A673 (cell line): ENCODE measurements at regions not wholly inside any gene's neighbourhood (a gene's known extent, or its start where the extent isn't known, plus 50 kb on each side); places are given as distances from the start of the nearest gene placed in this dataset.

Experiments used
- BruUV-seq: library from RNA; stranded (reverse); fragments of 400-500 nt; replicated peaks from 2 replicates; lab custom pipeline; 2021; lab: Mats Ljungman, UMichigan
- CTCF ChIA-PET: fragments of 300-600 bp; sonication (Branson Sonifier 250); formaldehyde crosslinking; loops from one replicate; lab custom pipeline; 2022; ENCODE audit warnings: antibody characterized with exemption; lab: Charles Lee
- POLR2A ChIA-PET: fragments of 300-600 bp; sonication (Branson Sonifier 250); formaldehyde crosslinking; loops from one replicate; lab custom pipeline; 2022; ENCODE audit warnings: antibody characterized with exemption; ENCODE audit not compliant: low non-redundant PET; lab: Charles Lee
- DNase-seq: peaks from one replicate; pipeline ENCODE4 v3.0.0-alpha.2; 2015; ENCODE audit warnings: low spot score
- H3K27ac ChIP-seq: fragments of 200-600 bp; sonication (generic); 2 replicates; pipeline ENCODE4 v1.5.1; 2016; ENCODE audit warnings: mixed run types, low read depth, mild to moderate bottlenecking, mixed read lengths, antibody characterized with exemption, low read length; ENCODE audit not compliant: poor library complexity, severe bottlenecking
- H3K27me3 ChIP-seq: fragments of 200-600 bp; sonication (generic); replicated peaks from 2 replicates; pipeline ENCODE4 v1.6.1; 2017; ENCODE audit warnings: mixed run types, low read depth, mild to moderate bottlenecking, mixed read lengths, antibody characterized with exemption, low read length; ENCODE audit not compliant: insufficient read depth, poor library complexity
- H3K36me3 ChIP-seq: fragments of 200-600 bp; sonication (generic); 2 replicates; pipeline ENCODE4 v1.6.1; 2016; ENCODE audit warnings: mixed run types, mild to moderate bottlenecking, mixed read lengths, antibody characterized with exemption, low read length; ENCODE audit not compliant: insufficient read depth, poor library complexity, severe bottlenecking
- H3K4me1 ChIP-seq: fragments of 200-600 bp; sonication (generic); 2 replicates; pipeline ENCODE4 v1.6.1; 2017; ENCODE audit warnings: mixed run types, mild to moderate bottlenecking, mixed read lengths, antibody characterized with exemption, low read length; ENCODE audit not compliant: insufficient read depth, poor library complexity, severe bottlenecking
- H3K4me3 ChIP-seq: fragments of 200-600 bp; sonication (generic); 2 replicates; pipeline ENCODE4 v1.5.1; 2016; ENCODE audit warnings: low read depth, mixed run types, mild to moderate bottlenecking, mixed read lengths, low read length; ENCODE audit not compliant: poor library complexity, severe bottlenecking
- H3K9me3 ChIP-seq: fragments of 200-600 bp; sonication (generic); 2 replicates; pipeline ENCODE4 v1.6.1; 2016; ENCODE audit warnings: mixed run types, low read depth, mild to moderate bottlenecking, mixed read lengths, antibody characterized with exemption, low read length; ENCODE audit not compliant: poor library complexity, severe bottlenecking
- CTCF ChIP-seq: fragments of 300-800, 200-600 bp; sonication (generic); conservative IDR thresholded peaks from 2 replicates; pipeline ENCODE4 v1.5.1; 2017; ENCODE audit warnings: low read depth, mild to moderate bottlenecking, antibody characterized with exemption, low read length, moderate library complexity, mixed read lengths
- EZH2 ChIP-seq: fragments of 200-600 bp; sonication (generic); IDR thresholded peaks from 2 replicates; pipeline ENCODE4 v1.6.1; 2017; ENCODE audit warnings: borderline replicate concordance, low read depth, mild to moderate bottlenecking, mixed read lengths, antibody characterized with exemption, low read length; ENCODE audit not compliant: poor library complexity, severe bottlenecking
- intact Hi-C: fragments of 100-400 bp; cut with micrococcal nuclease; formaldehyde crosslinking; loops from one replicate; pipeline ENCODE4 v1.10.0; 2022; ENCODE audit not compliant: unreplicated experiment

GRCh38 chr5:54693936-54694657 is 176.5 kb downstream of the SNX18 start:
- H3K27me3 ChIP-seq = no peaks in the 10 kb centered on the region
- CTCF ChIA-PET = no interaction called here
- peaks cover 34% of the 10 kb centered on the region for H3K4me1 ChIP-seq
- TF ChIP-seq EZH2 = no peak
- no peak for TF ChIP-seq CTCF
- H3K4me3 ChIP-seq = no peak overlapping the region
- no peaks in the 10 kb centered on the region for H3K9me3 ChIP-seq
- POLR2A ChIA-PET = no interaction called here
- H3K36me3 ChIP-seq = no peaks in the 10 kb centered on the region
- H3K27ac ChIP-seq = no peak overlapping the region
- intact Hi-C loops = no loop called here
- DNase-seq = no peak
- no TSS peak for BruUV-seq

GRCh38 chr5:54692631-54693030 is 175.1 kb downstream of the SNX18 start:
- intact Hi-C loops = no loop called here
- Histone ChIP-seq H3K9me3 (no peaks in the 10 kb centered on the region), H3K27ac (no peak overlapping the region), H3K27me3 (no peaks in the 10 kb centered on the region), H3K4me1 (peaks cover 29% of the 10 kb centered on the region), H3K4me3 (no peak overlapping the region), H3K36me3 (no peaks in the 10 kb centered on the region)
- no TSS peak for BruUV-seq
- ChIA-PET CTCF (no interaction called here), POLR2A (no interaction called here)
- DNase-seq = no peak
- no peak for TF ChIP-seq CTCF
- no peak for TF ChIP-seq EZH2

- ChIA-PET POLR2A (no interaction called here), CTCF (no interaction called here)
- no peak for TF ChIP-seq EZH2
- TF ChIP-seq CTCF = no peak
- H3K36me3 ChIP-seq = no peaks in the 10 kb centered on the region
- no peak for DNase-seq
- H3K4me1 ChIP-seq = peaks cover 20% of the 10 kb centered on the region
- no TSS peak for BruUV-seq
- peaks cover 5% of the 10 kb centered on the region for H3K9me3 ChIP-seq
- H3K27ac ChIP-seq = no peak overlapping the region
- H3K4me3 ChIP-seq = no peak overlapping the region
- intact Hi-C loops = no loop called here
- no peaks in the 10 kb centered on the region for H3K27me3 ChIP-seq
Observed at GRCh38 chr5:54691656-54692055, 174.1 kb downstream of the SNX18 start.
